ENCODE measurements at regions not wholly inside any gene's neighbourhood (a gene's known extent, or its start where the extent isn't known, plus 50 kb on each side); places are given as distances from the start of the nearest gene placed in this dataset.

- no peak for DNase-seq (ENCODE audit: low read depth)
- Histone ChIP-seq H3K4me3 (ENCODE audit: low read depth, low read length) (no peak overlapping the region), H3K36me3 (ENCODE audit: control insufficient read depth, insufficient read depth, low read length) (no peaks in the 10 kb centered on the region), H3K27me3 (ENCODE audit: control insufficient read depth, insufficient read depth, low read length) (no peaks in the 10 kb centered on the region)
- TF ChIP-seq, protein P1, sequence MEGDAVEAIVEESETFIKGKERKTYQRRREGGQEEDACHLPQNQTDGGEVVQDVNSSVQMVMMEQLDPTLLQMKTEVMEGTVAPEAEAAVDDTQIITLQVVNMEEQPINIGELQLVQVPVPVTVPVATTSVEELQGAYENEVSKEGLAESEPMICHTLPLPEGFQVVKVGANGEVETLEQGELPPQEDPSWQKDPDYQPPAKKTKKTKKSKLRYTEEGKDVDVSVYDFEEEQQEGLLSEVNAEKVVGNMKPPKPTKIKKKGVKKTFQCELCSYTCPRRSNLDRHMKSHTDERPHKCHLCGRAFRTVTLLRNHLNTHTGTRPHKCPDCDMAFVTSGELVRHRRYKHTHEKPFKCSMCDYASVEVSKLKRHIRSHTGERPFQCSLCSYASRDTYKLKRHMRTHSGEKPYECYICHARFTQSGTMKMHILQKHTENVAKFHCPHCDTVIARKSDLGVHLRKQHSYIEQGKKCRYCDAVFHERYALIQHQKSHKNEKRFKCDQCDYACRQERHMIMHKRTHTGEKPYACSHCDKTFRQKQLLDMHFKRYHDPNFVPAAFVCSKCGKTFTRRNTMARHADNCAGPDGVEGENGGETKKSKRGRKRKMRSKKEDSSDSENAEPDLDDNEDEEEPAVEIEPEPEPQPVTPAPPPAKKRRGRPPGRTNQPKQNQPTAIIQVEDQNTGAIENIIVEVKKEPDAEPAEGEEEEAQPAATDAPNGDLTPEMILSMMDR (IDR thresholded peaks at IDR 0.05; ENCODE audit: insufficient read depth, low read length, poor library complexity, severe bottlenecking), result no peak
Measured at GRCh38 chr2:122528958-122529705, 773.7 kb downstream of the TSN start.

GRCh38 chr2:122530814-122531213 is 775.4 kb downstream of the TSN start:
- no peak overlapping the region for H3K4me3 ChIP-seq (ENCODE audit: low read depth, low read length)
- DNase-seq (ENCODE audit: low read depth), result no peak
- H3K36me3 ChIP-seq (ENCODE audit: control insufficient read depth, insufficient read depth, low read length), result no peaks in the 10 kb centered on the region
- TF ChIP-seq, protein P1 (IDR thresholded peaks at IDR 0.05; ENCODE audit: insufficient read depth, low read length, poor library complexity, severe bottlenecking), result no peak
- no peaks in the 10 kb centered on the region for H3K27me3 ChIP-seq (ENCODE audit: control insufficient read depth, insufficient read depth, low read length)

GRCh38 chr2:122531290-122532071 is 776.0 kb downstream of the TSN start:
- no peaks in the 10 kb centered on the region for H3K36me3 ChIP-seq (ENCODE audit: control insufficient read depth, insufficient read depth, low read length)
- no peaks in the 10 kb centered on the region for H3K27me3 ChIP-seq (ENCODE audit: control insufficient read depth, insufficient read depth, low read length)
- DNase-seq (ENCODE audit: low read depth), result no peak
- H3K4me3 ChIP-seq (ENCODE audit: low read depth, low read length), result no peak overlapping the region
- TF ChIP-seq, protein P1 (IDR thresholded peaks at IDR 0.05; ENCODE audit: insufficient read depth, low read length, poor library complexity, severe bottlenecking), result no peak

DNA sequence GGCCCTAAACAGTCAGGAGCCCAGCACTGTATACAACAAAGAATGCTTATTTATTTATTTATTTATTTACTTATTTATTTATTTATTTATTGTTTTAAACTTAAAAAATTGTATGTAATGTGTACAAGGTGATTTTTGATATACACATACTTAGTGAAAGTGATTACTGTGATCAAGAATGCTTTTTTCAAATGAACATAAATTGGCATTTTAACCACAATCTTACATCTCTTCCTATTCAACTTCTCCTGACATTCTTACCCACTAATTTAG is 776.6 kb downstream of the TSN start:
- Histone ChIP-seq H3K36me3 (ENCODE audit: control insufficient read depth, insufficient read depth, low read length) (no peaks in the 10 kb centered on the region), H3K4me3 (ENCODE audit: low read depth, low read length) (no peak overlapping the region), H3K27me3 (ENCODE audit: control insufficient read depth, insufficient read depth, low read length) (no peaks in the 10 kb centered on the region)
- DNase-seq (ENCODE audit: low read depth), result no peak
- TF ChIP-seq, protein P1 (IDR thresholded peaks at IDR 0.05; ENCODE audit: insufficient read depth, low read length, poor library complexity, severe bottlenecking), result no peak

GRCh38 chr2:122532481-122532880 is 777.0 kb downstream of the TSN start:
- DNase-seq (ENCODE audit: low read depth), result no peak
- TF ChIP-seq, protein P1 (IDR thresholded peaks at IDR 0.05; ENCODE audit: insufficient read depth, low read length, poor library complexity, severe bottlenecking), result no peak
- Histone ChIP-seq H3K4me3 (ENCODE audit: low read depth, low read length) (no peak overlapping the region), H3K36me3 (ENCODE audit: control insufficient read depth, insufficient read depth, low read length) (no peaks in the 10 kb centered on the region), H3K27me3 (ENCODE audit: control insufficient read depth, insufficient read depth, low read length) (no peaks in the 10 kb centered on the region)
